Anterior cingulate cortex (tissue), 58 donors: ENCODE measurements at regions not wholly inside any gene's neighbourhood (a gene's known extent, or its start where the extent isn't known, plus 50 kb on each side); places are given as distances from the start of the nearest gene placed in this dataset.
A peak's percentile ranks its signal among the peaks of the same experiment; 100 is the strongest.

Experiments
- DNase-seq, 58 donors: peaks; one replicate each; lab custom pipeline; 2025; lab: John Stamatoyannopoulos, UW

GRCh38 chr16:26281381-26282110 is 589.8 kb downstream of the HS3ST4 start:
- DNase-seq = no peak

GRCh38 chr16:26295625-26296304 is 604.0 kb downstream of the HS3ST4 start:
- DNase-seq = no peak

GRCh38 chr16:26301516-26301915 is 609.8 kb downstream of the HS3ST4 start:
- no peak for DNase-seq

GRCh38 chr16:26316683-26317464 is 625.1 kb downstream of the HS3ST4 start:
- DNase-seq = peak in 20 of 58 donors; percentile 1 to 58 (median 10)

- peak in 4 of 58 donors; percentile 1 to 56 (median 2) for DNase-seq
Measured at GRCh38 chr16:26317885-26318284, 626.1 kb downstream of the HS3ST4 start.

- DNase-seq = no peak
Measured at GRCh38 chr16:26330654-26331053, 638.9 kb downstream of the HS3ST4 start.

GRCh38 chr16:26334218-26335111 is 642.7 kb downstream of the HS3ST4 start:
- peak in 1 of 58 donors; percentile 3 for DNase-seq

GRCh38 chr16:26335236-26335853 is 643.6 kb downstream of the HS3ST4 start:
- no peak for DNase-seq

GRCh38 chr16:26342621-26343020 is 650.9 kb downstream of the HS3ST4 start:
- DNase-seq = no peak

GRCh38 chr16:26344240-26344776 is 652.5 kb downstream of the HS3ST4 start:
- DNase-seq = no peak

- peak in 11 of 58 donors; percentile 0 to 31 (median 7) for DNase-seq
Measured at GRCh38 chr16:26344976-26345375, 653.2 kb downstream of the HS3ST4 start.

- DNase-seq = peak in 4 of 58 donors; percentile 1 to 5 (median 3)
Measured at GRCh38 chr16:26345966-26346365, 654.2 kb downstream of the HS3ST4 start.

- no peak for DNase-seq
Measured at GRCh38 chr16:26348095-26348494, 656.3 kb downstream of the HS3ST4 start.

GRCh38 chr16:26360867-26361266 is 669.1 kb downstream of the HS3ST4 start:
- DNase-seq = no peak

GRCh38 chr16:26363581-26363980 is 671.8 kb downstream of the HS3ST4 start:
- DNase-seq = no peak

- DNase-seq = peak in 2 of 58 donors; percentile 0 to 41
Measured at GRCh38 chr16:26365161-26365940, 673.6 kb downstream of the HS3ST4 start.

GRCh38 chr16:26371349-26371869 is 679.6 kb downstream of the HS3ST4 start:
- DNase-seq = no peak

GRCh38 chr16:26374279-26374925 is 682.6 kb downstream of the HS3ST4 start:
- DNase-seq = no peak
